Stomach (tissue), 8 donors: ENCODE measurements at regions not wholly inside any gene's neighbourhood (a gene's known extent, or its start where the extent isn't known, plus 50 kb on each side); places are given as distances from the start of the nearest gene placed in this dataset.

Source experiments
- DNase-seq, 2 donors: peaks; one replicate each; pipeline versions ENCODE4 v3.0.0 to v3.0.0-alpha.2; 2013 to 2019
- H3K27ac ChIP-seq, 5 donors: fragments of 200-600 bp in 4 of 5; sonication (generic) in 4 of 5; one replicate each; pipeline ENCODE4 v1.5.1; 2013 to 2019; ENCODE audit warnings: mild to moderate bottlenecking in 1 of 5, moderate library complexity in 1 of 5
- H3K27me3 ChIP-seq, 3 donors: fragments of 200-600 bp; sonication (generic); one replicate each; pipeline ENCODE4 v1.5.1; 2017 to 2019; ENCODE audit warnings: mixed run types in 1 of 3
- H3K36me3 ChIP-seq, 4 donors: fragments of 200-600 bp; sonication (generic); 1 replicate in 3 of 4; 2 replicates in 1 of 4; pipeline ENCODE4 v1.5.1; 2016 to 2019
- H3K4me1 ChIP-seq, 4 donors: fragments of 200-600 bp; sonication (generic); one replicate each; pipeline ENCODE4 v1.5.1; 2016 to 2019
- H3K4me3 ChIP-seq, 4 donors: fragments of 200-600 bp; sonication (generic) in 3 of 4; one replicate each; pipeline ENCODE4 v1.5.1; 2016 to 2019; ENCODE audit warnings: mild to moderate bottlenecking in 1 of 4
- H3K9me3 ChIP-seq, 4 donors: fragments of 200-600 bp; sonication (generic); one replicate each; pipeline ENCODE4 v1.5.1; 2016 to 2019
- CTCF ChIP-seq, 7 experiments: fragments of 450-650 bp in 4 of 7; fragments of 200-600 bp in 3 of 7; sonication (generic) in 3 of 7; IDR thresholded peaks; one replicate each; pipeline ENCODE4 v1.5.1; 2016 to 2019; ENCODE audit warnings: antibody characterized with exemption in 7 of 7, control low read depth in 2 of 7, mild to moderate bottlenecking in 1 of 7
- EP300 ChIP-seq: sonication (generic); formaldehyde crosslinking; IDR thresholded peaks from one replicate; pipeline ENCODE4 v1.6.1; 2017; ENCODE audit warnings: antibody characterized with exemption
- POLR2A ChIP-seq, 4 donors: fragments of 450-650 bp; IDR thresholded peaks; one replicate each; pipeline ENCODE4 v1.6.1; 2016; ENCODE audit warnings: antibody characterized with exemption in 4 of 4, control low read depth in 2 of 4, mild to moderate bottlenecking in 1 of 4, moderate library complexity in 1 of 4
- POLR2AphosphoS5 ChIP-seq, 3 donors: sonication (generic); formaldehyde crosslinking; IDR thresholded peaks; one replicate each; pipeline ENCODE4 v1.6.1; 2016; ENCODE audit warnings: antibody characterized with exemption in 3 of 3
- WGBS, 5 donors: extraction: QIAGEN DNeasy Blood & Tissue Kit in 3 of 5; methylation state at CpG; one replicate each; pipeline versions ENCODE4 v1.1.5 to v1.1.7; 2013 to 2018; 5-methylcytosine and 5-hydroxymethylcytosine counted together
- intact Hi-C: fragments of 100-400 bp; cut with DNase I; formaldehyde crosslinking; loops from one replicate; pipeline ENCODE4 v1.15.1; 2023; ENCODE audit warnings: low total_unique reads
- small RNA-seq, 4 donors: library from RNA; depleted of rRNA; stranded (forward); fragments of <200 nt; gene quantifications; one replicate each; pipeline ENCODE3, GENCODE V24; 2016
- donor health status: healthy with polysubstance abuse.
- donor health status: Bipolar disorder and iron deficiency.
- donor health status: healthy.

- Histone ChIP-seq H3K27me3 (peaks cover 0 to 6% (median 0%) of the 10 kb centered on the region in 3 donors), H3K27ac (no peak overlapping the region), H3K4me1 (peaks cover 0 to 17% (median 5%) of the 10 kb centered on the region in 4 donors), H3K36me3 (no peaks in the 10 kb centered on the region), H3K9me3 (no peaks in the 10 kb centered on the region), H3K4me3 (no peak overlapping the region)
- 69 to 76% (median 72%) methylated on average over 8 of the region's 8 CpGs for WGBS, 5 donors
- no peak for TF ChIP-seq CTCF (IDR thresholded peaks at IDR 0.05)
- no peak for TF ChIP-seq POLR2A (IDR thresholded peaks at IDR 0.05)
- TF ChIP-seq POLR2AphosphoS5 (IDR thresholded peaks at IDR 0.05): no peak
- TF ChIP-seq EP300: no peak
- intact Hi-C loops: no loop called here
- no peak for DNase-seq
These were observed 51.0 kb upstream of the GALNT18 start for GRCh38 chr11:11672789-11673188.

GRCh38 chr11:11672101-11672500 is 50.3 kb upstream of the GALNT18 start:
- Histone ChIP-seq H3K36me3 (no peaks in the 10 kb centered on the region), H3K27ac (no peak overlapping the region), H3K9me3 (peaks cover 0 to 2% (median 0%) of the 10 kb centered on the region in 4 donors), H3K27me3 (peaks cover 0 to 6% (median 0%) of the 10 kb centered on the region in 3 donors), H3K4me3 (no peak overlapping the region), H3K4me1 (peaks cover 0 to 17% (median 5%) of the 10 kb centered on the region in 4 donors)
- intact Hi-C loops: no loop called here
- 88 to 98% (median 90%) methylated on average over 3 of the region's 3 CpGs for WGBS, 5 donors
- no peak for DNase-seq
- TF ChIP-seq POLR2AphosphoS5 (IDR thresholded peaks at IDR 0.05) (no peak), CTCF (IDR thresholded peaks at IDR 0.05) (no peak), EP300 (no peak), POLR2A (IDR thresholded peaks at IDR 0.05) (no peak)

Small RNA genes in the stretch of these regions (small RNA-seq; reads per million reads assigned to genes)
- 0 reads per million in 4 donors for gene MIR8070
